ENCODE measurements at regions not wholly inside any gene's neighbourhood (a gene's known extent, or its start where the extent isn't known, plus 50 kb on each side); places are given as distances from the start of the nearest gene placed in this dataset.

DNA sequence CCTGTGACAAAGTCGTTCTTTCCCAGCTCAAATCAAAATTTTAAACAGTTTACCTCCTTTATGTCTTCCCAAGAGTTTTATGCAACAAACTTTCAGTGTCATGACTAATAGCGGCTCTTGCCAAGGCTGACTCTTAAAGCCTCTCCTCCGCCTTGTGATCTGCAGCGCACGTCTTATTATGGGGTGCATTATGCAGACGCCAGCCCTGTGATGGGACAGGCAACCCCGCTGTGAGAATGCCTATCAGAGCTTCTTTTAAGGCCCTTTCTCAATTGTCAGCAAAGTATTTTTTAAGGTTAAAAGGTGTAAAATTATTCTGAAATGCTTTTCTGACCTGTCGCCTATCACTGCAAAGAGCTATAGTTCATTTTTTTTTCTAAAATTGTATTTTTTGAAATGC, 152.8 kb downstream of the SOX1 start:
- H3K4me2 ChIP-seq (ENCODE audit: low read length), result peak overlapping the region; percentile 20
- H3F3A ChIP-seq (ENCODE audit: insufficient read depth, low read length, poor library complexity, severe bottlenecking), result no peaks in the 10 kb centered on the region
- no peaks in the 10 kb centered on the region for H4K20me1 ChIP-seq (ENCODE audit: insufficient read depth)
- no peak overlapping the region for H2AFZ ChIP-seq (ENCODE audit: low read depth, low read length)
- no peaks in the 10 kb centered on the region for H3K36me3 ChIP-seq (ENCODE audit: insufficient read depth, low read length)
- TF ChIP-seq POLR2AphosphoS5 (IDR thresholded peaks at IDR 0.05) (peak; percentile 65), MXI1 (conservative IDR thresholded peaks at IDR 0.05; ENCODE audit: poor library complexity, severe bottlenecking) (no peak), RAD21 (conservative IDR thresholded peaks at IDR 0.05) (no peak), EP300 (conservative IDR thresholded peaks at IDR 0.05; ENCODE audit: poor library complexity, severe bottlenecking) (peak; percentile 65), SMC3 (conservative IDR thresholded peaks at IDR 0.05; ENCODE audit: poor library complexity) (peak; percentile 32)
- H3K9me2 ChIP-seq (ENCODE audit: insufficient read depth, low read length), result no peaks in the 10 kb centered on the region
- H3K9me3 ChIP-seq (ENCODE audit: low read length), result no peaks in the 10 kb centered on the region
- no peaks in the 10 kb centered on the region for H3K79me2 ChIP-seq (replicated peaks; ENCODE audit: insufficient read depth, low read length)
- H3K27me3 ChIP-seq (ENCODE audit: insufficient read depth, low read depth, low read length), result no peaks in the 10 kb centered on the region
- H3K27ac ChIP-seq (ENCODE audit: low read length), result peak overlapping the region; percentile 74
- peak overlapping the region; percentile 2 for H3K9ac ChIP-seq (ENCODE audit: low read length)
- H3K4me3 ChIP-seq (ENCODE audit: low read length), result peak overlapping the region; percentile 46

DNA sequence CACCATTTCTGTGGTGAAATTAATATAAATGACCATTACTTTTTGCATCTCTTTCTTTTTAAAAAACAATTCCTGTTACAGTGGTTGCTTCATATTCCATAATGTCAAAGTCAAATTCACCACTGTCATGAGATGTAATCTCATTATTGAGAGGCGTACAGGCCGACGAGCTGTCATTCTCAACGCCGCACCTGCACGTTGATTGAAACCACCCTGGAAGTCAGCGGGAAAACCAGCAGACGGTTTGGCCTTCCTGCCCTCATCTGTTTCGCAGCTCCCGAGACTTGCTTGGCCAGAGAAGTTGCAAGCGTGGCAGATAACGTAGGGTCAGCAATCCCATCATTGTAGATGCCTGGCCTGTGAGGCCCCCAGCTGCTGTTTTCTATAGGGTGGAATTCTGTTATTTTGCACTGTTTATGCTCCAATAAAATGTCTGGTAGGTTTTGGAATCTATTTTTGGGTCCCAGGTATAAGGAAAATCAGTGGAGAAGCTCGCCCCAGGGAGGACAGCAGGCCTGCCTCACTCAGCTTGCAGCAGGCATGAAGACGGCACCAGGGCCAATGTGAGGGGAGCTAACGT, 153.4 kb downstream of the SOX1 start:
- H3K9me2 ChIP-seq (ENCODE audit: insufficient read depth, low read length), result no peaks in the 10 kb centered on the region
- H3K79me2 ChIP-seq (replicated peaks; ENCODE audit: insufficient read depth, low read length), result no peaks in the 10 kb centered on the region
- H3K27me3 ChIP-seq (ENCODE audit: insufficient read depth, low read depth, low read length), result no peaks in the 10 kb centered on the region
- H3K9ac ChIP-seq (ENCODE audit: low read length), result peak overlapping the region; percentile 36
- peak overlapping the region; percentile 74 for H3K27ac ChIP-seq (ENCODE audit: low read length)
- peak overlapping the region; percentile 46 for H3K4me3 ChIP-seq (ENCODE audit: low read length)
- H4K20me1 ChIP-seq (ENCODE audit: insufficient read depth), result no peaks in the 10 kb centered on the region
- H3K36me3 ChIP-seq (ENCODE audit: insufficient read depth, low read length), result no peaks in the 10 kb centered on the region
- no peak overlapping the region for H2AFZ ChIP-seq (ENCODE audit: low read depth, low read length)
- H3K9me3 ChIP-seq (ENCODE audit: low read length), result no peaks in the 10 kb centered on the region
- H3K4me2 ChIP-seq (ENCODE audit: low read length), result peak overlapping the region; percentile 20
- H3F3A ChIP-seq (ENCODE audit: insufficient read depth, low read length, poor library complexity, severe bottlenecking), result no peaks in the 10 kb centered on the region
- peak; percentile 24 for TF ChIP-seq EP300 (conservative IDR thresholded peaks at IDR 0.05; ENCODE audit: poor library complexity, severe bottlenecking)
- no peak for TF ChIP-seq EZH2 (IDR thresholded peaks at IDR 0.05; ENCODE audit: borderline replicate concordance, insufficient read depth, low read length, poor library complexity, severe bottlenecking)
- peak; percentile 58 for TF ChIP-seq POLR2AphosphoS5 (IDR thresholded peaks at IDR 0.05)

DNA sequence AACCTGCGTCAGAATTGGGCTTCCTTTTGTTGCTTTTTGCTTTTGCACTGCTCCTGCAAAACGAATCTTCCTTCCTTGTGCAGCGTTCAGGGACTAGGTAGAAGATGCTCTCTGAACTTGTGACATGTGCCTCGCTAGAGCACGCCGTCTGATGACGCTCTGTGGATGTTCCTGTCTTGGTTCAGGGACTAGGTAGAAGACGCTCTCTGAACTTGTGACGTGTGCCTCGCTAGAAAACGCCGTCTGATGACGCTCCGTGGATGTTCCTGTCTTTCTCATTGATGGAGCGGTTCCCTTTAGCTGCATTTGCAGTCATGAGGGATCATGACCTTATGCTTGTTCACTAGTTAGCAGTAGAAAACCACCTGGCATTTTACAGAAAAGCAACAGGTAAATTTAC, 154.0 kb downstream of the SOX1 start:
- Histone ChIP-seq H3K9me2 (ENCODE audit: insufficient read depth, low read length) (no peaks in the 10 kb centered on the region), H2AFZ (ENCODE audit: low read depth, low read length) (no peak overlapping the region)

More for the DNA sequence above, 154.0 kb downstream of the SOX1 start:
- H3K79me2 ChIP-seq (replicated peaks; ENCODE audit: insufficient read depth, low read length), result no peaks in the 10 kb centered on the region
- H3F3A ChIP-seq (ENCODE audit: insufficient read depth, low read length, poor library complexity, severe bottlenecking), result no peaks in the 10 kb centered on the region
- no peak overlapping the region for H3K4me2 ChIP-seq (ENCODE audit: low read length)
- H3K27me3 ChIP-seq (ENCODE audit: insufficient read depth, low read depth, low read length), result no peaks in the 10 kb centered on the region
- peak overlapping the region; percentile 46 for H3K4me3 ChIP-seq (ENCODE audit: low read length)
- H3K27ac ChIP-seq (ENCODE audit: low read length), result peak overlapping the region; percentile 74
- H3K9me3 ChIP-seq (ENCODE audit: low read length), result no peaks in the 10 kb centered on the region
- H4K20me1 ChIP-seq (ENCODE audit: insufficient read depth), result no peaks in the 10 kb centered on the region
- H3K36me3 ChIP-seq (ENCODE audit: insufficient read depth, low read length), result no peaks in the 10 kb centered on the region
- TF ChIP-seq EZH2 (IDR thresholded peaks at IDR 0.05; ENCODE audit: borderline replicate concordance, insufficient read depth, low read length, poor library complexity, severe bottlenecking) (no peak), EP300 (conservative IDR thresholded peaks at IDR 0.05; ENCODE audit: poor library complexity, severe bottlenecking) (no peak), POLR2AphosphoS5 (IDR thresholded peaks at IDR 0.05) (no peak), TAF1 (IDR thresholded peaks at IDR 0.05; ENCODE audit: low read depth) (no peak), SMC3 (conservative IDR thresholded peaks at IDR 0.05; ENCODE audit: poor library complexity) (no peak), MXI1 (conservative IDR thresholded peaks at IDR 0.05; ENCODE audit: poor library complexity, severe bottlenecking) (no peak), RAD21 (conservative IDR thresholded peaks at IDR 0.05) (no peak)
- TF ChIP-seq, protein P1, sequence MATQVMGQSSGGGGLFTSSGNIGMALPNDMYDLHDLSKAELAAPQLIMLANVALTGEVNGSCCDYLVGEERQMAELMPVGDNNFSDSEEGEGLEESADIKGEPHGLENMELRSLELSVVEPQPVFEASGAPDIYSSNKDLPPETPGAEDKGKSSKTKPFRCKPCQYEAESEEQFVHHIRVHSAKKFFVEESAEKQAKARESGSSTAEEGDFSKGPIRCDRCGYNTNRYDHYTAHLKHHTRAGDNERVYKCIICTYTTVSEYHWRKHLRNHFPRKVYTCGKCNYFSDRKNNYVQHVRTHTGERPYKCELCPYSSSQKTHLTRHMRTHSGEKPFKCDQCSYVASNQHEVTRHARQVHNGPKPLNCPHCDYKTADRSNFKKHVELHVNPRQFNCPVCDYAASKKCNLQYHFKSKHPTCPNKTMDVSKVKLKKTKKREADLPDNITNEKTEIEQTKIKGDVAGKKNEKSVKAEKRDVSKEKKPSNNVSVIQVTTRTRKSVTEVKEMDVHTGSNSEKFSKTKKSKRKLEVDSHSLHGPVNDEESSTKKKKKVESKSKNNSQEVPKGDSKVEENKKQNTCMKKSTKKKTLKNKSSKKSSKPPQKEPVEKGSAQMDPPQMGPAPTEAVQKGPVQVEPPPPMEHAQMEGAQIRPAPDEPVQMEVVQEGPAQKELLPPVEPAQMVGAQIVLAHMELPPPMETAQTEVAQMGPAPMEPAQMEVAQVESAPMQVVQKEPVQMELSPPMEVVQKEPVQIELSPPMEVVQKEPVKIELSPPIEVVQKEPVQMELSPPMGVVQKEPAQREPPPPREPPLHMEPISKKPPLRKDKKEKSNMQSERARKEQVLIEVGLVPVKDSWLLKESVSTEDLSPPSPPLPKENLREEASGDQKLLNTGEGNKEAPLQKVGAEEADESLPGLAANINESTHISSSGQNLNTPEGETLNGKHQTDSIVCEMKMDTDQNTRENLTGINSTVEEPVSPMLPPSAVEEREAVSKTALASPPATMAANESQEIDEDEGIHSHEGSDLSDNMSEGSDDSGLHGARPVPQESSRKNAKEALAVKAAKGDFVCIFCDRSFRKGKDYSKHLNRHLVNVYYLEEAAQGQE (IDR thresholded peaks at IDR 0.05; ENCODE audit: borderline replicate concordance), result no peak
- TF ChIP-seq, protein P2, sequence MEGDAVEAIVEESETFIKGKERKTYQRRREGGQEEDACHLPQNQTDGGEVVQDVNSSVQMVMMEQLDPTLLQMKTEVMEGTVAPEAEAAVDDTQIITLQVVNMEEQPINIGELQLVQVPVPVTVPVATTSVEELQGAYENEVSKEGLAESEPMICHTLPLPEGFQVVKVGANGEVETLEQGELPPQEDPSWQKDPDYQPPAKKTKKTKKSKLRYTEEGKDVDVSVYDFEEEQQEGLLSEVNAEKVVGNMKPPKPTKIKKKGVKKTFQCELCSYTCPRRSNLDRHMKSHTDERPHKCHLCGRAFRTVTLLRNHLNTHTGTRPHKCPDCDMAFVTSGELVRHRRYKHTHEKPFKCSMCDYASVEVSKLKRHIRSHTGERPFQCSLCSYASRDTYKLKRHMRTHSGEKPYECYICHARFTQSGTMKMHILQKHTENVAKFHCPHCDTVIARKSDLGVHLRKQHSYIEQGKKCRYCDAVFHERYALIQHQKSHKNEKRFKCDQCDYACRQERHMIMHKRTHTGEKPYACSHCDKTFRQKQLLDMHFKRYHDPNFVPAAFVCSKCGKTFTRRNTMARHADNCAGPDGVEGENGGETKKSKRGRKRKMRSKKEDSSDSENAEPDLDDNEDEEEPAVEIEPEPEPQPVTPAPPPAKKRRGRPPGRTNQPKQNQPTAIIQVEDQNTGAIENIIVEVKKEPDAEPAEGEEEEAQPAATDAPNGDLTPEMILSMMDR (IDR thresholded peaks at IDR 0.05; ENCODE audit: poor library complexity, severe bottlenecking), result no peak
- peak overlapping the region; percentile 3 for H3K9ac ChIP-seq (ENCODE audit: low read length)

Data from neural cell (in vitro differentiated cells).